ENCODE measurements at regions not wholly inside any gene's neighbourhood (a gene's known extent, or its start where the extent isn't known, plus 50 kb on each side); places are given as distances from the start of the nearest gene placed in this dataset.
"Not testable (repeated sequence)": the region's sequence is repeated elsewhere in the genome, so short reads cannot be mapped to it uniquely, and the experiment has no call there.

GRCh38 chr12:60522684-60523400, 927.0 kb downstream of the SLC16A7 start:
- no peak for DNase-seq (ENCODE audit: low spot score)
- TF ChIP-seq CTCF (IDR thresholded peaks at IDR 0.05; ENCODE audit: extremely low read depth, missing control alignments): no peak

- no peak for DNase-seq (ENCODE audit: low spot score)
- TF ChIP-seq CTCF (IDR thresholded peaks at IDR 0.05; ENCODE audit: extremely low read depth, missing control alignments): no peak
These were observed 933.4 kb downstream of the SLC16A7 start for GRCh38 chr12:60529261-60529660.

GRCh38 chr12:60529723-60530122, 933.9 kb downstream of the SLC16A7 start:
- no peak for DNase-seq (ENCODE audit: low spot score)
- TF ChIP-seq CTCF (IDR thresholded peaks at IDR 0.05; ENCODE audit: extremely low read depth, missing control alignments): no peak

- TF ChIP-seq CTCF (IDR thresholded peaks at IDR 0.05; ENCODE audit: extremely low read depth, missing control alignments): no peak
- DNase-seq (ENCODE audit: low spot score): no peak
These were observed 939.5 kb downstream of the SLC16A7 start for GRCh38 chr12:60535363-60535762.

- TF ChIP-seq CTCF (IDR thresholded peaks at IDR 0.05; ENCODE audit: extremely low read depth, missing control alignments): no peak
- no peak for DNase-seq (ENCODE audit: low spot score)
These were observed 943.8 kb downstream of the SLC16A7 start for GRCh38 chr12:60539592-60539991.

GRCh38 chr12:60568914-60569313, 973.1 kb downstream of the SLC16A7 start:
- no peak for TF ChIP-seq CTCF (IDR thresholded peaks at IDR 0.05; ENCODE audit: extremely low read depth, missing control alignments)
- DNase-seq (ENCODE audit: low spot score): no peak

- TF ChIP-seq CTCF (IDR thresholded peaks at IDR 0.05; ENCODE audit: extremely low read depth, missing control alignments): no peak
- DNase-seq (ENCODE audit: low spot score): no peak
These were observed 981.8 kb downstream of the SLC16A7 start for GRCh38 chr12:60577607-60578006.

- DNase-seq (ENCODE audit: low spot score): not testable (repeated sequence)
These were observed 991.8 kb downstream of the SLC16A7 start for GRCh38 chr12:60587664-60588063.

Measured in GM20000 (cell line).